PFSK-1 (cell line): ENCODE measurements at regions not wholly inside any gene's neighbourhood (a gene's known extent, or its start where the extent isn't known, plus 50 kb on each side); places are given as distances from the start of the nearest gene placed in this dataset.

Source experiments
- POLR2AphosphoS5 ChIP-seq: IDR thresholded peaks from 2 replicates; pipeline ENCODE4 v1.6.1; 2012; ENCODE audit warnings: low read depth, mild to moderate bottlenecking, control low read depth, low read length, moderate library complexity
- SIN3A ChIP-seq: IDR thresholded peaks from 2 replicates; pipeline ENCODE4 v1.6.1; 2012; ENCODE audit warnings: mild to moderate bottlenecking, low read length, moderate library complexity, borderline replicate concordance; ENCODE audit not compliant: insufficient read depth
- TAF1 ChIP-seq: IDR thresholded peaks from 2 replicates; pipeline ENCODE4 v1.6.1; 2012; ENCODE audit warnings: low read length, control low read depth, borderline replicate concordance; ENCODE audit not compliant: insufficient read depth

- TF ChIP-seq TAF1 (no peak), POLR2AphosphoS5 (no peak), SIN3A (no peak)
Observed at GRCh38 chr1:232170909-232171308, 459.0 kb downstream of the SIPA1L2 start.
